AG04449 (cell line): ENCODE measurements at regions not wholly inside any gene's neighbourhood (a gene's known extent, or its start where the extent isn't known, plus 50 kb on each side); places are given as distances from the start of the nearest gene placed in this dataset.

Source experiments
- CTCF ChIA-PET: fragments of 350-600 bp; formaldehyde crosslinking; extraction: SDS; loops from one replicate; lab custom pipeline; 2021; ENCODE audit warnings: antibody characterized with exemption; lab: Yijun Ruan, JAX
- POLR2A ChIA-PET: fragments of 400-600, 350-600 bp; formaldehyde crosslinking; extraction: SDS; loops from one replicate; lab custom pipeline; 2020; ENCODE audit warnings: antibody characterized with exemption, inconsistent platforms; lab: Yijun Ruan, JAX
- DNase-seq: peaks from one replicate; pipeline ENCODE4 v3.0.0-alpha.2; 2010; ENCODE audit warnings: low read depth, low spot score
- H3K4me3 ChIP-seq: 2 replicates; pipeline ENCODE4 v1.5.1; 2011; ENCODE audit warnings: low read depth, mild to moderate bottlenecking, control low read depth, low read length
- TF ChIP-seq, protein P1 (sequence below): IDR thresholded peaks from one replicate; pipeline ENCODE4 v1.5.1; 2011; ENCODE audit warnings: mild to moderate bottlenecking, moderate library complexity, low read length, control low read depth, inconsistent platforms; ENCODE audit not compliant: insufficient read depth; ENCODE audit errors: missing control alignments

DNA sequence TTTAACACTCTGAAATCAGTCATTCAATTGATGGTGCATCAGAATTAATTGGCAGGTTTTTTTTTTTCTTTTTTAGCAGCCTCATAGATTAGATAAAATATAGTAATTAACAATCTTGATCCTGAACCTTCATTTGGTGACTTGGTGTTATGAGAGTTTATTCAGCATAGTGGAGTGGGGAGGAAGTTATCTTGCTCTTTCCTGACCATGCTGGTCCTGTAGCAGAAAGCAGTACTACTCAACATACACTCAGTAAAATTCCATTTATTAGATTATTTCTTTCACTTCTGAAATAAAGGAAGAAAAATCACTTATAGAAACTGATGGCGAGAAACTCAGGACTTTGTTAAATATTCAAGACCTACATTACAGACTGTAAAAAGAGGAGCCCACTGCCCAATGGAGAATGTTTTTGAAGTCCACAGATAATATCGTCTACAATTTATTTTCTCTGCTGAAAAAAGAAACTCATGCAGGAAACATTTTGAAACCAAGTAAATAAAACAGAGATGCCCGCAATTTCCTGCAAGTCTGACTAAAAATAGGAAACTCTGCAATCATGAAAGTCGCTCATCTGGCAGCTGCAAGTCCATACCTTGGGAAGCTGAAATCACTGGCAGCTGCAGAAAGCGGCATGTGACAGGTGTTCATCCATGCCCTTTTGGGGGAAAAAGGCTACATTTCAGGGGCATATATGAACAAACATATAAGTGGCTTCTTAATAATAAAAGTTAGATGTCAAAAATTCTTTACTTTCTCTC is 233.2 kb upstream of the RFX3 start:
- POLR2A ChIA-PET = no interaction called here
- CTCF ChIA-PET = no interaction called here
- no peak overlapping the region for H3K4me3 ChIP-seq
- no peak for DNase-seq
- TF ChIP-seq, protein P1, sequence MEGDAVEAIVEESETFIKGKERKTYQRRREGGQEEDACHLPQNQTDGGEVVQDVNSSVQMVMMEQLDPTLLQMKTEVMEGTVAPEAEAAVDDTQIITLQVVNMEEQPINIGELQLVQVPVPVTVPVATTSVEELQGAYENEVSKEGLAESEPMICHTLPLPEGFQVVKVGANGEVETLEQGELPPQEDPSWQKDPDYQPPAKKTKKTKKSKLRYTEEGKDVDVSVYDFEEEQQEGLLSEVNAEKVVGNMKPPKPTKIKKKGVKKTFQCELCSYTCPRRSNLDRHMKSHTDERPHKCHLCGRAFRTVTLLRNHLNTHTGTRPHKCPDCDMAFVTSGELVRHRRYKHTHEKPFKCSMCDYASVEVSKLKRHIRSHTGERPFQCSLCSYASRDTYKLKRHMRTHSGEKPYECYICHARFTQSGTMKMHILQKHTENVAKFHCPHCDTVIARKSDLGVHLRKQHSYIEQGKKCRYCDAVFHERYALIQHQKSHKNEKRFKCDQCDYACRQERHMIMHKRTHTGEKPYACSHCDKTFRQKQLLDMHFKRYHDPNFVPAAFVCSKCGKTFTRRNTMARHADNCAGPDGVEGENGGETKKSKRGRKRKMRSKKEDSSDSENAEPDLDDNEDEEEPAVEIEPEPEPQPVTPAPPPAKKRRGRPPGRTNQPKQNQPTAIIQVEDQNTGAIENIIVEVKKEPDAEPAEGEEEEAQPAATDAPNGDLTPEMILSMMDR = no peak

DNA sequence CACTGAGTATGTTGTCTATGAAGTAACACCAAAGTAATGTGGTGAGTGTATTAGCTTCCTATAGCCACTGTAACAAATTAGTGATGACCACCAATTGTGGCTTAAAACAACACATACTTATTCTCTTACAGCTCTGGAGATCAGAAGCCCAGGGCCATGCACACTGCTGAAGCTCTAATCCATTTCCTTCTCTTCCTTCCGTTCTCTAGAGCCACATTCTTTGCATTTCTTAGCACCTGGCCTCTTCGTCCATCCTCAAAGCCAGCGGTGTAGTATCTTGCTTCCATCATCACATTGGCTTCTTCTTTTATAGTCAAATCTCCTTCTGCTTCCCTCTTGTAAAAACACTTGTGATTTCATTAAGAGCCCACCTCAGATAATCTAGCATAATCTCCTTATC is 230.3 kb upstream of the RFX3 start:
- DNase-seq = no peak
- ChIA-PET POLR2A (no interaction called here), CTCF (interaction anchor here (1.2 kb wide), 2 partner anchors 24 to 582 kb away, joined by 3 read pairs; no protein-coding TSS in a partner anchor)
- TF ChIP-seq, protein P1 = no peak
- H3K4me3 ChIP-seq = no peak overlapping the region

DNA sequence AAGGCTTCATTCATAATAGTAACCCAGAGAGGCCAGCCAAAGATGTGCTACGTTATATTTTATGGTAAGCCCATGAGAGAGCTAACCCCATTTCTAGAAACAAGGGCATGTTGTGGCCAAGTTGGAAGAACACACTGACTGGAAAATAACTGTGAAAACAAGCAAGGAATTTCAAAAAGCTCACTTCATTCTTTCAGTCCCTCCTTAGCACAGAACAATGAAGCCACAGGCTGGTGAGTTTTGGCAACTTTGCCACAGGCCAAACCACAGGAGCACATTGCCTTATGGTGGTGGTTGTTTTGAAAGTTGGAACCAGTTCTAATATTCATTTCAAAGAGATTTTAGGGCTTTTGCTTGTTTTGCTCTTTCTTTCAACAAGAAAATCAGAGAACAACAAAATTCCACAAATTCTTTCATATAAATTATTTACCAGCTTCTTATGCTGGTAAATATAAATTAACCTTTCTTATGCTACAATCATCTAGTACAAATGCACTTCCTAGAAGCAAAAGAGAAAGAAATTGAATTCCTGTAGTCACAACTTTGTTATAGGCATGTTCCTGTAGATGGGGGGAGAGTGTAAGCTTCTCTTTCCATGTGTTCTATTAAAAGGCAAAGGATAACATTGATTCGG is 225.4 kb upstream of the RFX3 start:
- H3K4me3 ChIP-seq = no peak overlapping the region
- CTCF ChIA-PET = interaction anchor here (0.8 kb wide), 1 partner anchor 13 kb away, joined by 3 read pairs; no protein-coding TSS in a partner anchor
- TF ChIP-seq, protein P1 = no peak
- peak; percentile 41 for DNase-seq
- POLR2A ChIA-PET = no interaction called here

DNA sequence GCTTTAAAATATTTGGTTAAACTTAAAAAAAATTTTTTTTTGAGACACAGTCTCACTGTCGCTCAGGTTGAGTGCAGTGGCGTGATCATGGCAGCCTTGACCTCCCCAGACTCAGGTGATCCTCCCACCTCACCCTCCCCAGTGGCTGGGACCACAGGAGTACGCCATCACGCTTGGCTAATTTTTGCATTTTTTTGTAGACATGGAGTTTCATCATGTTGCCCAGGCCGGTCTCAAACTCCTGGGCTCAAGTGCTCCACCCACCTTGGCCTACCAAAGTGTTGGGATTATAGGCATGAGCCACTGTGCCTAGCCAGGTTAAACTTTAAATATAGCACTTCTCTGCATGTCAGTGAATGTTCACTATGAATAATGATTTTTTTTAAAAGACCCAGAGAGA is 224.5 kb upstream of the RFX3 start:
- DNase-seq = no peak
- ChIA-PET POLR2A (no interaction called here), CTCF (no interaction called here)
- TF ChIP-seq, protein P1 = no peak
- H3K4me3 ChIP-seq = no peak overlapping the region

DNA sequence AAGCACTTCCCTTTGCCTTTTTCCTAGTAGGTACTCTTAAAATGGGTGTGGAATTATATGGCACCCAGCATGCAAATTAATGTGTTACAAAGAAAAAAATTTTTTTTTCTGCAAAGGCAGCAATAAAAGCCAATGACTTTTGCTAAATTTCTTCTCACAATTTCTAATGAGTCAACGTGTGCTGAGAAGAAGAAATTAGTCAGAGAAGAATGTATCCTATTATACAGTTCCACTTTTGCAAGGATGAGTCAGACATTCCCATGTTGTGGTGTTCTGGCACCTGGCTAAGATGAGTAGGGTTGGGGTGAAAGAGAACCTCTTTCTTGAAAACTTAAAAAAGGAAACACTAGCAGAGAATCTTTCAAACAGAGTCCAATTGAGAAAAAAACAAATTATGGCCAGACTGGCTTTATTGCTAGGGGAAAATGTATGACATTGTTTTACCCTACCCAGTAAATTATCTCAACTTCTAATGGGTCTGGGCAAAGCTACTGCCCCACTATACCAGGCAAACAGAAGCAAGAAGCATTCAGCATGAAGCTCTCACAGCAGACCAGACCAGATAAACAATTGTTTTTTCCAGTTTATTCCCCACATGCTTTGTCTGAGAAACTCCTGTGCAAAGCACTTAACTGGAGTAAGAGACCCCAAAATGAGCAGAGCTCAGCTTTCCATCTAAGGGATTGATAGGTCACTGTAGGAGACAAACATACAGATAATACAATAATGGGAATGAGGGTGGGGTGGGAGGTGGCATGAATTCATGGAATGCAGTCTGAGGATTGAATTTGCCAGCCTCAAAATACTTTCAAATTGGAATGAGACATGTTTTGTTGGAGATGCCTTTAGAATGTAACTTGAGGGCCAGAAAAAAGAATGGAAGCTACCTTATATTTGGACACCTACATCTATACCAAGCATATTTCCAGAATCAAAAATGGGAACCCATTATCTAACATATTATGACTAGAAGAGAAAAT is 220.8 kb upstream of the RFX3 start:
- DNase-seq = no peak
- POLR2A ChIA-PET = no interaction called here
- TF ChIP-seq, protein P1 = no peak
- CTCF ChIA-PET = interaction anchor here (2.5 kb wide), 1 partner anchor 12 kb away, joined by 9 read pairs; no protein-coding TSS in a partner anchor
- no peak overlapping the region for H3K4me3 ChIP-seq
